ENCODE measurements at regions not wholly inside any gene's neighbourhood (a gene's known extent, or its start where the extent isn't known, plus 50 kb on each side); places are given as distances from the start of the nearest gene placed in this dataset.
"Not testable (repeated sequence)": the region's sequence is repeated elsewhere in the genome, so short reads cannot be mapped to it uniquely, and the experiment has no call there.

DNA sequence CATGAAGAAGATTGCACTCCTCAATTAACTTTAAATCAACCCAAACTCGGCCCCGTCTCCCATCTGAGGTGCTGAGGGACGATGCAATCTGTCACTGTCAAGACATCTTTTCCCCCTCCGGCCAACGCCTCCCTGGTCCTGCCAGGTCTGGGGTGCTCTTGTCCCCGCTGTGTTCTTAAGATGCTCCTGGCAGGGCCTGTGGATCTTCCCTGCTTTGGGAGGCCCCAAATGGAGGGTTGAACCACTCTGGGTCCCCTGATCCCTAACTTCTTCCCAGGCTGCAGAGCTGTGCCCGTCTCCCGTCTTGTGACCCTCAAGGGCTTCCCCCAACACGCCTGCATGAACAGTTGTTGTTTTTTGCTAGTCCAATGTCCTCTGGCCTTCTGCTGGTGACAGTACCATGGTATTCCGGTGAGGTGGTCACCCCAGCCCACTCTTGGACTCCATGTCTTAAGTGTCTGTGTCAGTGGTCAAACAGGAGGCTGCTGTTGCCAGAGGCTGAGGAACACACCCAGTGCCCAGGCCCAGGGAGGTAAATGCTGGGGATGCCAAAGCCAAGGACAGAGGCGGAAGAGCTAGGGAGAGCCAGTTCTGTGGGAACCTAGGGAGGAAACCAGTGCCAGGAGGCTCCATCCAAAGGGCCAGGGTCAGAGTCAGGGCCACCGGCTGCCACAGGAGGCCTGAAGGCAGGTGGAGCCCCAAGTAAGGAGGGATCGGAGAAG, 70.6 kb upstream of the SHANK2 start:
- DNase-seq = no peak
- Histone ChIP-seq H3K36me3 (ENCODE audit: insufficient read depth in 1 of 2, low read depth in 1 of 2) (no peaks in the 10 kb centered on the region), H3K4me1 (no peaks in the 10 kb centered on the region), H3K4me3 (no peak overlapping the region), H3K27ac (no peak overlapping the region), H3K27me3 (ENCODE audit: insufficient read depth in 3 of 3, low read length in 2 of 3) (no peaks in the 10 kb centered on the region), H3K9me3 (no peaks in the 10 kb centered on the region)
- intact Hi-C loops (cut with DNase I) = no loop called here
- WGBS, 3 donors = 85 to 88% (median 86%) methylated on average over 13 of the region's 13 CpGs
- TF ChIP-seq, protein P1, sequence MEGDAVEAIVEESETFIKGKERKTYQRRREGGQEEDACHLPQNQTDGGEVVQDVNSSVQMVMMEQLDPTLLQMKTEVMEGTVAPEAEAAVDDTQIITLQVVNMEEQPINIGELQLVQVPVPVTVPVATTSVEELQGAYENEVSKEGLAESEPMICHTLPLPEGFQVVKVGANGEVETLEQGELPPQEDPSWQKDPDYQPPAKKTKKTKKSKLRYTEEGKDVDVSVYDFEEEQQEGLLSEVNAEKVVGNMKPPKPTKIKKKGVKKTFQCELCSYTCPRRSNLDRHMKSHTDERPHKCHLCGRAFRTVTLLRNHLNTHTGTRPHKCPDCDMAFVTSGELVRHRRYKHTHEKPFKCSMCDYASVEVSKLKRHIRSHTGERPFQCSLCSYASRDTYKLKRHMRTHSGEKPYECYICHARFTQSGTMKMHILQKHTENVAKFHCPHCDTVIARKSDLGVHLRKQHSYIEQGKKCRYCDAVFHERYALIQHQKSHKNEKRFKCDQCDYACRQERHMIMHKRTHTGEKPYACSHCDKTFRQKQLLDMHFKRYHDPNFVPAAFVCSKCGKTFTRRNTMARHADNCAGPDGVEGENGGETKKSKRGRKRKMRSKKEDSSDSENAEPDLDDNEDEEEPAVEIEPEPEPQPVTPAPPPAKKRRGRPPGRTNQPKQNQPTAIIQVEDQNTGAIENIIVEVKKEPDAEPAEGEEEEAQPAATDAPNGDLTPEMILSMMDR (IDR thresholded peaks at IDR 0.05) = no peak
- no peak for ATAC-seq

DNA sequence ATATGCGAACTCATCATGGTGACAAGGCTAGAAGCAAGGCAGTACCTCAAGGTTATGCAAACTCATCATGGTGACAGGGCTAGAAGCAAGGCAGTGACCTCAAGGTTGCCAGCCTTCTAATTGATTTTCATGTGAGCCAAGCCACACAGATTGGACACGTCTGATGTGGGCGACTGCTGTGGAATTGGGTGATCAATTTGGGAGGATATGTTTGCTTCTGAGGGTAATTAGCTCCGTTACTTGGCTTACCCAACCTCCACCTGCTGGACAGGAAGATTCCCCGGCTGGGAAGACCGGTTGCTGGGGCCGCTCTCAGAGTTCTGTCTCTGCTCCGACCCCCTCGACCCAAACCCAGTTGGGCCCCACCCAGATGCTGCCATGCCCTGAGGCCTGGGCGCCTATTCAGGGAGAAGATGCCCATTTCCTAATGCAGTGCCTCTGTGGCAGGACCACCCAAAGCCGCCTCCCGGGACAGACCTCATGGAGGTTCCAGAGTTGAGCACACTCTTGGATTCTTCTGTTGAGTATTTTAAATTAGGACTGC, 69.9 kb upstream of the SHANK2 start:
- Histone ChIP-seq H3K27ac (no peak overlapping the region), H3K4me1 (no peaks in the 10 kb centered on the region), H3K27me3 (ENCODE audit: insufficient read depth in 3 of 3, low read length in 2 of 3) (no peaks in the 10 kb centered on the region), H3K36me3 (ENCODE audit: insufficient read depth in 1 of 2, low read depth in 1 of 2) (no peaks in the 10 kb centered on the region), H3K4me3 (no peak overlapping the region), H3K9me3 (no peaks in the 10 kb centered on the region)
- ATAC-seq = no peak
- DNase-seq = no peak
- intact Hi-C loops (cut with DNase I) = no loop called here
- WGBS, 3 donors = 79 to 89% (median 86%) methylated on average over 12 of the region's 12 CpGs
- TF ChIP-seq, protein P1 (IDR thresholded peaks at IDR 0.05) = no peak

DNA sequence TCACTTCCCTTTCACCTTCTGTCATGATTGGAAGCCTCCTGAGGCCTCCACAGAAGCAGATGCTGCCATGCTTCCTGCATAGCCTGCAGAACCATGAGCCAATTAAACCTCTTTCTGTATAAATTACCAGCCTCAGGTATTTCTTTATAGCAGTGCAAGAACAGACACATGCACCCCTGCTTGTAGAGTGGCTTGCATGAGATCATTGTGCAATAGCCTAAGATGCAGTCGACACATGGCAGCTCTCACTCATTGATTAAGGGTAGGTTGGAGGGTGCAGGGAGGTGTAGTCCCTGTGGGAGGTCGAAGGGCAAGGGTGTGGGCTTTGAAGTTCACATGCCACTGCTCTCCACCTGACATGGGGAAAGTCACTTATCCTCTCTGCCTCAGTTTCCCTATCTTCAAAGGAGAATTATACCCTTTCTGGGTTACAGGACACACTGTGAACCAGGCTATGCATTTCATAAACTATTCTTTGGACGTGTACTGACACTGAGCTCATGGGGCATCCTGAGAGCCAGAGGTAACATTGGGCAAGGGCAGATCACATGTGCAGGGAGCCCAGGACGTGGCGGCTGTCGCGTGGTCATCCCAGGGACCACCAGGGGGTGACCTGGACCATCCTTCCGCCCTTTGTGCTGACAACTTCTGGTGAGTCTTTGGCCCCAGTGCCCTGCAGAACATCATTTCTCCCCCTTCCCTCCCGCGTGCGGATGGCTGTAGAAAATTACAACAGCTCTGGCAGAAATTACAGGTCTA, 69.2 kb upstream of the SHANK2 start:
- ATAC-seq = no peak
- intact Hi-C loops (cut with DNase I) = no loop called here
- TF ChIP-seq, protein P1 (IDR thresholded peaks at IDR 0.05) = no peak

DNA sequence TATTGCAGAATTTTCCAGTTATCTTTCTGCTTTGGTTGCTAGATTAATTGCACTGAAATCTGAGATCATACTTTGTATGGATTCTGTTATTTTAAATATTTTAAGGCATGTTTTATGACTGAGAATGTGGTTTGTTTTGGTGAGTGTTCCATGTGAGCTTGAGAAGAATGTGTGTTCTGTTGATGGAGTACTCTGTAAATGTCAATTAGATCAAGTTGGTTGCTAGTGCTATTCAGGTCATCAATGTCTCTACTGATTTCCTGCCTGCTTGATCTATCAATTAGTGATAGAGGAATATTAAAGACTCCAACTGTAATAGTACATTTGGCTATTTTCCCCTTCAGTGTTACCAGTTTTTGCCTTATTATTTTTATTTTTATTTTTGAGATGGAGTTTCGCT, 64.3 kb upstream of the SHANK2 start:
- DNase-seq (no peak), ATAC-seq (no peak)
- Histone ChIP-seq H3K4me3 (no peak overlapping the region), H3K36me3 (ENCODE audit: insufficient read depth in 1 of 2, low read depth in 1 of 2) (no peaks in the 10 kb centered on the region), H3K9me3 (peaks cover 11% of the 10 kb centered on the region), H3K27ac (no peak overlapping the region), H3K27me3 (ENCODE audit: insufficient read depth in 3 of 3, low read length in 2 of 3) (peaks cover 0 to 4% (median 1%) of the 10 kb centered on the region in 3 donors), H3K4me1 (no peaks in the 10 kb centered on the region)
- TF ChIP-seq, protein P1 (IDR thresholded peaks at IDR 0.05) = no peak
- intact Hi-C loops (cut with DNase I) = no loop called here
- WGBS, 3 donors = 92 to 100% (median 97%) methylated on average over 1 of the region's 1 CpG

More for the DNA sequence above, 69.2 kb upstream of the SHANK2 start:
- Histone ChIP-seq H3K27ac (no peak overlapping the region), H3K36me3 (ENCODE audit: insufficient read depth in 1 of 2, low read depth in 1 of 2) (no peaks in the 10 kb centered on the region), H3K4me1 (no peaks in the 10 kb centered on the region), H3K27me3 (ENCODE audit: insufficient read depth in 3 of 3, low read length in 2 of 3) (no peaks in the 10 kb centered on the region), H3K9me3 (peaks cover 5% of the 10 kb centered on the region), H3K4me3 (no peak overlapping the region)
- WGBS, 3 donors = 78 to 83% (median 80%) methylated on average over 11 of the region's 11 CpGs
- no peak for DNase-seq

DNA sequence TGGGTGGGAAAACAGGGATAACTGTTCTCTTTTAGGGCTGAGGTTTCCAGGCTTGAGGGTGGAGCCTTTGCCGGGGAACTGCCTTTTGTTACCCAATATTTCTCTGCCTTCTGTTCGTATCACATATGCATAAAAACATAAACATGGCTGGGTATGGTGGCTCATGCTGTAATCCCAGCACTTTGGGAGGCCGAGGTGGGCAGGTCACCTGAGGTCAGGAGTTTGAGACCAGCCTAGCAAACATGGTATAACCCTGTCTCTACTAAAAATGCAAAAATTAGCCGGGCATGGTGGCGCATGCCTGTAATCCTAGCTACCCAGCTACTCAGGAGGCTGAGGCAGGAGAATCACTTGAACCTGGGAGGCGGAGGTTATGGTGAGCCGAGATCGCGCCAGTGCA, 60.2 kb upstream of the SHANK2 start:
- DNase-seq; H3K36me3 ChIP-seq (ENCODE audit: insufficient read depth in 1 of 2, low read depth in 1 of 2); H3K4me1 ChIP-seq; H3K27ac ChIP-seq; ATAC-seq; H3K4me3 ChIP-seq; intact Hi-C loops (cut with DNase I): not testable (repeated sequence)
- WGBS, 3 donors = 78 to 82% (median 79%) methylated on average over 9 of the region's 9 CpGs
- peaks cover 0 to 10% (median 2%) of the 10 kb centered on the region in 3 donors for H3K27me3 ChIP-seq (ENCODE audit: insufficient read depth in 3 of 3, low read length in 2 of 3)
- H3K9me3 ChIP-seq = peaks cover 11% of the 10 kb centered on the region
